ENCODE measurements at regions not wholly inside any gene's neighbourhood (a gene's known extent, or its start where the extent isn't known, plus 50 kb on each side); places are given as distances from the start of the nearest gene placed in this dataset.
"Not testable (repeated sequence)": the region's sequence is repeated elsewhere in the genome, so short reads cannot be mapped to it uniquely, and the experiment has no call there.

- no peak overlapping the region for H3K4me3 Mint-ChIP-seq
- H3K4me1 Mint-ChIP-seq (ENCODE audit: low read depth), result no peaks in the 10 kb centered on the region
- H3K27ac Mint-ChIP-seq, result no peak overlapping the region
- DNase-seq (ENCODE audit: low spot score), result no peak
- no peaks in the 10 kb centered on the region for H3K9me3 Mint-ChIP-seq
- intact Hi-C loops (cut with micrococcal nuclease), result no loop called here
- H3K27me3 Mint-ChIP-seq (ENCODE audit: insufficient read depth), result no peaks in the 10 kb centered on the region
- no peaks in the 10 kb centered on the region for H3K36me3 Mint-ChIP-seq (ENCODE audit: low read depth)
These were observed 422.2 kb downstream of the GBE1 start for GRCh38 chr3:81339040-81339845.

GRCh38 chr3:81336470-81336869 lies 425.0 kb downstream of the GBE1 start:
- H3K36me3 Mint-ChIP-seq (ENCODE audit: low read depth), result no peaks in the 10 kb centered on the region
- no peaks in the 10 kb centered on the region for H3K4me1 Mint-ChIP-seq (ENCODE audit: low read depth)
- H3K4me3 Mint-ChIP-seq, result no peak overlapping the region
- no peak for DNase-seq (ENCODE audit: low spot score)
- intact Hi-C loops (cut with micrococcal nuclease), result no loop called here
- H3K27ac Mint-ChIP-seq, result no peak overlapping the region
- H3K27me3 Mint-ChIP-seq (ENCODE audit: insufficient read depth), result no peaks in the 10 kb centered on the region
- H3K9me3 Mint-ChIP-seq, result no peaks in the 10 kb centered on the region

- H3K36me3 Mint-ChIP-seq (ENCODE audit: low read depth); H3K4me1 Mint-ChIP-seq (ENCODE audit: low read depth); DNase-seq (ENCODE audit: low spot score); H3K4me3 Mint-ChIP-seq; intact Hi-C loops (cut with micrococcal nuclease); H3K27ac Mint-ChIP-seq; H3K27me3 Mint-ChIP-seq (ENCODE audit: insufficient read depth); H3K9me3 Mint-ChIP-seq: not testable (repeated sequence)
These were observed 431.6 kb downstream of the GBE1 start for GRCh38 chr3:81329835-81330234.

GRCh38 chr3:81326245-81326644 lies 435.2 kb downstream of the GBE1 start:
- Mint-ChIP-seq H3K36me3 (ENCODE audit: low read depth) (no peaks in the 10 kb centered on the region), H3K9me3 (no peaks in the 10 kb centered on the region), H3K27me3 (ENCODE audit: insufficient read depth) (no peaks in the 10 kb centered on the region), H3K27ac (no peak overlapping the region), H3K4me1 (ENCODE audit: low read depth) (no peaks in the 10 kb centered on the region), H3K4me3 (no peak overlapping the region)
- intact Hi-C loops (cut with micrococcal nuclease), result no loop called here
- DNase-seq (ENCODE audit: low spot score), result no peak

- Mint-ChIP-seq H3K36me3 (ENCODE audit: low read depth) (no peaks in the 10 kb centered on the region), H3K27ac (no peak overlapping the region), H3K4me1 (ENCODE audit: low read depth) (no peaks in the 10 kb centered on the region), H3K9me3 (no peaks in the 10 kb centered on the region), H3K4me3 (no peak overlapping the region), H3K27me3 (ENCODE audit: insufficient read depth) (no peaks in the 10 kb centered on the region)
- intact Hi-C loops (cut with micrococcal nuclease), result no loop called here
- DNase-seq (ENCODE audit: low spot score), result no peak
These were observed 440.6 kb downstream of the GBE1 start for GRCh38 chr3:81320862-81321261.

GRCh38 chr3:81315030-81315429 lies 446.4 kb downstream of the GBE1 start:
- H3K9me3 Mint-ChIP-seq, result no peaks in the 10 kb centered on the region
- intact Hi-C loops (cut with micrococcal nuclease), result no loop called here
- no peak overlapping the region for H3K27ac Mint-ChIP-seq
- no peaks in the 10 kb centered on the region for H3K36me3 Mint-ChIP-seq (ENCODE audit: low read depth)
- no peak overlapping the region for H3K4me3 Mint-ChIP-seq
- DNase-seq (ENCODE audit: low spot score), result no peak
- H3K27me3 Mint-ChIP-seq (ENCODE audit: insufficient read depth), result no peaks in the 10 kb centered on the region
- no peaks in the 10 kb centered on the region for H3K4me1 Mint-ChIP-seq (ENCODE audit: low read depth)

- no peak overlapping the region for H3K4me3 Mint-ChIP-seq
- H3K4me1 Mint-ChIP-seq (ENCODE audit: low read depth), result no peaks in the 10 kb centered on the region
- H3K36me3 Mint-ChIP-seq (ENCODE audit: low read depth), result no peaks in the 10 kb centered on the region
- intact Hi-C loops (cut with micrococcal nuclease), result no loop called here
- no peak for DNase-seq (ENCODE audit: low spot score)
- no peaks in the 10 kb centered on the region for H3K9me3 Mint-ChIP-seq
- no peak overlapping the region for H3K27ac Mint-ChIP-seq
- no peaks in the 10 kb centered on the region for H3K27me3 Mint-ChIP-seq (ENCODE audit: insufficient read depth)
These were observed 450.1 kb downstream of the GBE1 start for GRCh38 chr3:81311321-81311720.

GRCh38 chr3:81308306-81308705 lies 453.1 kb downstream of the GBE1 start:
- DNase-seq (ENCODE audit: low spot score), result no peak
- intact Hi-C loops (cut with micrococcal nuclease), result no loop called here
- H3K27me3 Mint-ChIP-seq (ENCODE audit: insufficient read depth), result no peaks in the 10 kb centered on the region
- H3K36me3 Mint-ChIP-seq (ENCODE audit: low read depth), result no peaks in the 10 kb centered on the region
- no peak overlapping the region for H3K4me3 Mint-ChIP-seq
- no peaks in the 10 kb centered on the region for H3K9me3 Mint-ChIP-seq
- no peak overlapping the region for H3K27ac Mint-ChIP-seq
- no peaks in the 10 kb centered on the region for H3K4me1 Mint-ChIP-seq (ENCODE audit: low read depth)

- Mint-ChIP-seq H3K27me3 (ENCODE audit: insufficient read depth) (no peaks in the 10 kb centered on the region), H3K4me1 (ENCODE audit: low read depth) (no peaks in the 10 kb centered on the region), H3K4me3 (no peak overlapping the region), H3K9me3 (no peaks in the 10 kb centered on the region), H3K36me3 (ENCODE audit: low read depth) (no peaks in the 10 kb centered on the region), H3K27ac (no peak overlapping the region)
- intact Hi-C loops (cut with micrococcal nuclease), result no loop called here
- DNase-seq (ENCODE audit: low spot score), result no peak
These were observed 454.2 kb downstream of the GBE1 start for GRCh38 chr3:81307221-81307620.

GRCh38 chr3:81303321-81303720 lies 458.1 kb downstream of the GBE1 start:
- no peak for DNase-seq (ENCODE audit: low spot score)
- intact Hi-C loops (cut with micrococcal nuclease), result loop anchor here (5.0 kb wide), 1 partner anchor 829 kb away; no protein-coding TSS in a partner anchor
- Mint-ChIP-seq H3K36me3 (ENCODE audit: low read depth) (no peaks in the 10 kb centered on the region), H3K27ac (no peak overlapping the region), H3K4me3 (no peak overlapping the region), H3K9me3 (no peaks in the 10 kb centered on the region), H3K4me1 (ENCODE audit: low read depth) (no peaks in the 10 kb centered on the region), H3K27me3 (ENCODE audit: insufficient read depth) (no peaks in the 10 kb centered on the region)

- Mint-ChIP-seq H3K4me1 (ENCODE audit: low read depth) (no peaks in the 10 kb centered on the region), H3K27me3 (ENCODE audit: insufficient read depth) (no peaks in the 10 kb centered on the region), H3K36me3 (ENCODE audit: low read depth) (no peaks in the 10 kb centered on the region), H3K9me3 (no peaks in the 10 kb centered on the region), H3K27ac (no peak overlapping the region), H3K4me3 (no peak overlapping the region)
- DNase-seq (ENCODE audit: low spot score), result no peak
- intact Hi-C loops (cut with micrococcal nuclease), result loop anchor here (5.0 kb wide), 1 partner anchor 830 kb away; no protein-coding TSS in a partner anchor
These were observed 459.4 kb downstream of the GBE1 start for GRCh38 chr3:81302045-81302444.

- H3K27me3 Mint-ChIP-seq (ENCODE audit: insufficient read depth), result no peaks in the 10 kb centered on the region
- no peak overlapping the region for H3K4me3 Mint-ChIP-seq
- no peaks in the 10 kb centered on the region for H3K36me3 Mint-ChIP-seq (ENCODE audit: low read depth)
- H3K9me3 Mint-ChIP-seq, result no peaks in the 10 kb centered on the region
- intact Hi-C loops (cut with micrococcal nuclease), result loop anchor here (5.0 kb wide), 1 partner anchor 831 kb away; no protein-coding TSS in a partner anchor
- no peaks in the 10 kb centered on the region for H3K4me1 Mint-ChIP-seq (ENCODE audit: low read depth)
- no peak for DNase-seq (ENCODE audit: low spot score)
- H3K27ac Mint-ChIP-seq, result no peak overlapping the region
These were observed 460.2 kb downstream of the GBE1 start for GRCh38 chr3:81301230-81301629.

- H3K9me3 Mint-ChIP-seq, result no peaks in the 10 kb centered on the region
- H3K36me3 Mint-ChIP-seq (ENCODE audit: low read depth), result no peaks in the 10 kb centered on the region
- no peaks in the 10 kb centered on the region for H3K4me1 Mint-ChIP-seq (ENCODE audit: low read depth)
- no peak overlapping the region for H3K27ac Mint-ChIP-seq
- intact Hi-C loops (cut with micrococcal nuclease), result loop anchor here (5.0 kb wide), 1 partner anchor 832 kb away; no protein-coding TSS in a partner anchor
- no peak for DNase-seq (ENCODE audit: low spot score)
- H3K4me3 Mint-ChIP-seq, result no peak overlapping the region
- no peaks in the 10 kb centered on the region for H3K27me3 Mint-ChIP-seq (ENCODE audit: insufficient read depth)
These were observed 461.0 kb downstream of the GBE1 start for GRCh38 chr3:81300324-81300927.
